Mesendoderm (in vitro differentiated cells): ENCODE measurements at regions not wholly inside any gene's neighbourhood (a gene's known extent, or its start where the extent isn't known, plus 50 kb on each side); places are given as distances from the start of the nearest gene placed in this dataset.

Source experiments
- DNase-seq: peaks from one replicate; pipeline ENCODE4 v3.0.0; 2013
- H2AK5ac ChIP-seq: 2 replicates; pipeline ENCODE4 v1.6.1; 2013; ENCODE audit warnings: low read length, inconsistent platforms
- H2BK120ac ChIP-seq: 2 replicates; pipeline ENCODE4 v1.6.1; 2013; ENCODE audit warnings: low read depth, mild to moderate bottlenecking, low read length, moderate library complexity, mixed read lengths
- H2BK15ac ChIP-seq: replicated peaks from 2 replicates; pipeline ENCODE4 v1.6.1; 2013; ENCODE audit warnings: low read depth, mild to moderate bottlenecking, moderate library complexity
- H2BK5ac ChIP-seq: 2 replicates; pipeline ENCODE4 v1.6.1; 2013; ENCODE audit warnings: low read length, inconsistent platforms
- H3K18ac ChIP-seq: 2 replicates; pipeline ENCODE4 v1.6.1; 2013; ENCODE audit warnings: mild to moderate bottlenecking, low read length, mixed read lengths
- H3K23ac ChIP-seq: one replicate; pipeline ENCODE4 v1.6.1; 2013; ENCODE audit warnings: low read length
- H3K27ac ChIP-seq: 2 replicates; pipeline ENCODE4 v1.5.1; 2013; ENCODE audit warnings: low read depth, mild to moderate bottlenecking, inconsistent platforms, low read length, moderate library complexity
- H3K27me3 ChIP-seq: 2 replicates; pipeline ENCODE4 v1.6.1; 2013; ENCODE audit warnings: low read length, control low read depth, mild to moderate bottlenecking, inconsistent platforms; ENCODE audit not compliant: insufficient read depth, poor library complexity
- H3K36me3 ChIP-seq: 2 replicates; pipeline ENCODE4 v1.6.1; 2013; ENCODE audit warnings: low read length, inconsistent platforms; ENCODE audit not compliant: control insufficient read depth, insufficient read depth
- H3K4ac ChIP-seq: one replicate; pipeline ENCODE4 v1.6.1; 2013; ENCODE audit warnings: low read depth, mild to moderate bottlenecking, low read length, moderate library complexity
- H3K4me1 ChIP-seq: 2 replicates; pipeline ENCODE4 v1.6.1; 2013; ENCODE audit warnings: low read depth, low read length, inconsistent platforms; ENCODE audit not compliant: control insufficient read depth
- H3K4me2 ChIP-seq: 2 replicates; pipeline ENCODE4 v1.6.1; 2013; ENCODE audit warnings: low read length
- H3K4me3 ChIP-seq: 2 replicates; pipeline ENCODE4 v1.5.1; 2013; ENCODE audit warnings: mild to moderate bottlenecking, low read length
- H3K56ac ChIP-seq: one replicate; pipeline ENCODE4 v1.6.1; 2013; ENCODE audit warnings: low read length
- H3K79me1 ChIP-seq: 2 replicates; pipeline ENCODE4 v1.6.1; 2013; ENCODE audit warnings: low read length, inconsistent platforms
- H3K79me2 ChIP-seq: 2 replicates; pipeline ENCODE4 v1.6.1; 2013; ENCODE audit warnings: mild to moderate bottlenecking, low read length; ENCODE audit not compliant: control insufficient read depth, insufficient read depth
- H3K9ac ChIP-seq: 2 replicates; pipeline ENCODE4 v1.6.1; 2013; ENCODE audit warnings: low read length, inconsistent platforms
- H4K5ac ChIP-seq: one replicate; pipeline ENCODE4 v1.6.1; 2013; ENCODE audit warnings: low read length
- H4K8ac ChIP-seq: one replicate; pipeline ENCODE4 v1.6.1; 2013; ENCODE audit warnings: low read depth, mild to moderate bottlenecking, control low read depth, low read length, moderate library complexity
- WGBS: extraction: QIAGEN DNeasy Blood & Tissue Kit; methylation state at CpG from one replicate; pipeline ENCODE4 v1.1.7; 2013; ENCODE audit warnings: low lambda C conversion rate, missing lambda C conversion rate; ENCODE audit not compliant: insufficient coverage; ENCODE audit errors: extremely low coverage; 5-methylcytosine and 5-hydroxymethylcytosine counted together

DNA sequence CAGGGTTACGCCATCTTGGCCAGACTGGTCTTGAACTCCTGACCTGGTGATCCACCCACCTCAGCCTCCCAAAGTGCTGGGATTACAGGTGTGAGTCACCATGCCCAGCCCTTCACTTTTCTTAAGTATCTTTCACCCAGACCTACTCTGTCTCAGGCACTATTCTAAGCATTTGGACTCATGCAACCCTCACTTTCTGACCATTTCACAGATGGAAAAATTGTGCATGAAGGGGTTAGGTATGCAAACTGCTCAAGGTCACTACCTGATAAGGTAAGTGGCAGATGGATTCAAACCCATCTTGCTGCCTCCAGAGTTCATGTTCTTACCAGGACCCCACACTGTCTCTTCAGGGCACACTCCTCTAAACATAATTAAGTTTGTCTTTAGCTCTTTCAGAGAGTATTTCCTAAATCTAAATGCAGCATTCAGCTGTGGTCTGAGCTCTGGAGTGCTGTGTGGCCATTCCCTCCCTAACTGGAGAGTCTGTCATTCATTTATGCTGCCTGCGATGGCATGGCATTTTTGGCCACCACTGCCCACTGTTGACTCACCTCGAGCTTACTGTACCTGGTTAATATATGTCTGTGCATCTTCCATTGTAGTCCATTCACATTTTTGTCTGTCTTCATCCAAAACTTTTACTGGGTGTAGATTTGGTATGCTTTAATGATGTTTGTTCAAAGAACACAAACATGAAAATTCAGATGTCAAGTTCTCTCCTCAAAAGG lies 88.4 kb downstream of the CCDC71L start:
- H3K4me3 ChIP-seq: no peak overlapping the region
- no peaks in the 10 kb centered on the region for H3K36me3 ChIP-seq
- no peak overlapping the region for H4K5ac ChIP-seq
- no peak overlapping the region for H3K56ac ChIP-seq
- no peak overlapping the region for H2BK5ac ChIP-seq
- peaks cover 7% of the 10 kb centered on the region for H3K4me1 ChIP-seq
- H3K27me3 ChIP-seq: no peaks in the 10 kb centered on the region
- no peak overlapping the region for H2BK15ac ChIP-seq
- no peak overlapping the region for H3K23ac ChIP-seq
- H3K4me2 ChIP-seq: no peak overlapping the region
- no peak overlapping the region for H3K18ac ChIP-seq
- DNase-seq: no peak
- H2AK5ac ChIP-seq: no peak overlapping the region
- H2BK120ac ChIP-seq: no peak overlapping the region
- H3K27ac ChIP-seq: no peak overlapping the region
- H4K8ac ChIP-seq: no peak overlapping the region
- H3K79me1 ChIP-seq: no peaks in the 10 kb centered on the region
- H3K4ac ChIP-seq: no peak overlapping the region
- WGBS: no CpG with 5 or more reads among the region's 3 CpGs
- no peak overlapping the region for H3K9ac ChIP-seq
- no peaks in the 10 kb centered on the region for H3K79me2 ChIP-seq

DNA sequence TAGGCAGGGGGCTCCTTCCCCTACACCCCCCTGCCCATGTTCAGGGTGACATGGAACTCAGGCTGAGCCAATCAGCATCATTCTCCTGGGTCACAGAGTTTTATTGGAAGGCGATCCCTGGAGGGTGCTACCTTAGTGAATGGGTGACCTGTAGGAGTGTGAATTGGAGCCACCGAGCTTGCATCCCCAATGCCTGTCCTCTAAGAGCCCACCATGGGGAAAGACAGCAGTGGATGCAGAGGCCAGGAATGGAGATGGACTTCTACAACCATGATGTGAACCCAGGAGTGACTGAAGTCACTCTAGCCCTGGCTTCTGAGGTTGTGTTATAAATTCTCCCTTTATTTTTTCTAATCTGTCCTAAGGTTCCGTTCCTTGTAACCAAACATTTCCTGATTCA lies 89.4 kb downstream of the CCDC71L start:
- no peak overlapping the region for H3K23ac ChIP-seq
- H3K27ac ChIP-seq: no peak overlapping the region
- H2BK15ac ChIP-seq: no peak overlapping the region
- no peaks in the 10 kb centered on the region for H3K27me3 ChIP-seq
- H3K4me1 ChIP-seq: peaks cover 7% of the 10 kb centered on the region
- no peak overlapping the region for H3K18ac ChIP-seq
- H3K79me1 ChIP-seq: no peaks in the 10 kb centered on the region
- DNase-seq: no peak
- no peak overlapping the region for H3K4ac ChIP-seq
- H2BK120ac ChIP-seq: no peak overlapping the region
- no peaks in the 10 kb centered on the region for H3K36me3 ChIP-seq
- H3K79me2 ChIP-seq: no peaks in the 10 kb centered on the region
- H2BK5ac ChIP-seq: no peak overlapping the region
- H2AK5ac ChIP-seq: no peak overlapping the region
- H3K9ac ChIP-seq: no peak overlapping the region
- WGBS: no CpG with 5 or more reads among the region's 3 CpGs
- H3K56ac ChIP-seq: no peak overlapping the region
- H4K8ac ChIP-seq: no peak overlapping the region
- H3K4me2 ChIP-seq: no peak overlapping the region
- no peak overlapping the region for H3K4me3 ChIP-seq
- no peak overlapping the region for H4K5ac ChIP-seq

DNA sequence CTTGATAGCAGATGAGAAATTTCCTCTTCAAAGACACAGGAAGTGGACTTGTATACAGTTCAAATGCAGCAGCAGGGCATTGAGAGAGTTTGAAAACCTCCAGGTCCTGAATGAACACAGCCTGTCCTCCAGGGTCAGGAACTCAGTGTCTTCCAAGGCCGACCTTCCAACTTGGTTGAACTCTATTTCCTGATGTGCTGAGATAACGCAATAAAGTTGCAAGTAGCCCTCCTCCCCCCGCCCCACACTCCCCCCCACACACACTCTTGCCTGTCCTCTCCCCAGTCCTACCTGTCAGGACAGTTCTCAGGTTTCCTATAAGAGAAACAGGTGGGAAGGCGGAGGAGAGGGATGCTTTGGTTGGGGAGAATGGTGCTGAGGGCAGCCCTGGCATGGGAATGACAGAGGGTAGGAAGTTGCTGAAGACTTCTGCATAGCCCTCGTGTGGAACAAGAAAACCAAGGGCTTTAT lies 90.0 kb downstream of the CCDC71L start:
- Histone ChIP-seq H3K18ac (no peak overlapping the region), H2BK120ac (no peak overlapping the region), H3K79me2 (no peaks in the 10 kb centered on the region), H2AK5ac (no peak overlapping the region), H3K4me3 (no peak overlapping the region), H3K27ac (no peak overlapping the region), H2BK15ac (no peak overlapping the region), H3K23ac (no peak overlapping the region), H3K4me2 (no peak overlapping the region), H3K4ac (no peak overlapping the region), H4K8ac (no peak overlapping the region), H3K9ac (no peak overlapping the region), H3K36me3 (no peaks in the 10 kb centered on the region), H3K79me1 (no peaks in the 10 kb centered on the region), H3K4me1 (peaks cover 7% of the 10 kb centered on the region), H3K56ac (no peak overlapping the region), H3K27me3 (no peaks in the 10 kb centered on the region), H2BK5ac (no peak overlapping the region), H4K5ac (no peak overlapping the region)
- WGBS: no CpG with 5 or more reads among the region's 5 CpGs
- DNase-seq: no peak

DNA sequence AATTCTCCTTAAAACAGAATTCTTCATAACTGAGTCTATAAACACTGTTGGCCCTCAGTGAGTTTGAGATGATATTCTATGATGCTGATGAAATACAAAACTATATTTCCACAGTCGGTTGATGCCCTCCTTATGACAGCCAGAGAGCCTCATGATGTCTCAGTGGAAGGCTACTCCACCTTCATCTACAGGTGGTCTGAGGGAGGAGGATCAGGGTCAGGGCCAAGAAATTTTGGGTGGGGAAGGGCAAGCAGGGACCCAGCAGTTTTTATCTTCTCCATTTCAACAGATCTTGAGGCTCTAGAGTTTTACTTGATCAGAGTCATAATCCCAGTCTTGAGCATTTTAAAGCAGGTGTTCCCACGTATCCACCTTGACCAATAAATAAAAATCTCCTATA lies 90.8 kb downstream of the CCDC71L start:
- DNase-seq: no peak
- Histone ChIP-seq H3K4me2 (no peak overlapping the region), H3K56ac (no peak overlapping the region), H3K4me3 (no peak overlapping the region), H3K27ac (no peak overlapping the region), H3K36me3 (no peaks in the 10 kb centered on the region), H2BK5ac (no peak overlapping the region), H3K23ac (no peak overlapping the region), H4K5ac (no peak overlapping the region), H4K8ac (no peak overlapping the region), H3K27me3 (no peaks in the 10 kb centered on the region), H3K4me1 (peaks cover 7% of the 10 kb centered on the region), H3K79me2 (no peaks in the 10 kb centered on the region), H3K4ac (peak overlapping the region; percentile 43), H3K79me1 (no peaks in the 10 kb centered on the region), H3K18ac (no peak overlapping the region), H2BK15ac (no peak overlapping the region), H2AK5ac (no peak overlapping the region), H3K9ac (no peak overlapping the region), H2BK120ac (no peak overlapping the region)
- no CpG with 5 or more reads among the region's 2 CpGs for WGBS

DNA sequence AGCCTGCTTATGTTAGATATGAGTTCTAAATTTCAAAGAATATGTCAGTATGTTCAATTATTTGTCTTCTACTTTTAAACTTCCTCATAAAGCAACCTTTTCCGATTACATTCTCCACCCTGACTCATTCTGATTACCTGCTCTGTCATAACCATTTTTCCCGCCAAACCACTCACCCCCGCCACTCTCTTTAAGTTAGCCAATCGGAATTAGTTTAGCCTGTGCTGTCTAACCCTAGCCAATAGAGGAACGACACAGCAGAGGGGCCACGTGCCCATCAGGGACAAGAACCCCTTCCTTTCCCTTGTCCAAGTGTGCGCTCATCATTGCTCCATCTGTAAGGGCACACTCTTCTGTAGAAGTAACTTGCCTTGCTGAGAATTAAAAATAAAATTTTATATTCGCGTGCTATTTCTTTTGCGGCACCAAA lies 91.4 kb downstream of the CCDC71L start:
- Histone ChIP-seq H2BK5ac (peak overlapping the region; percentile 81), H3K23ac (no peak overlapping the region), H3K27ac (peak overlapping the region; percentile 87), H3K27me3 (no peaks in the 10 kb centered on the region), H3K56ac (no peak overlapping the region), H3K79me2 (no peaks in the 10 kb centered on the region), H4K5ac (no peak overlapping the region), H3K4ac (peak overlapping the region; percentile 71), H4K8ac (no peak overlapping the region), H3K4me3 (no peak overlapping the region), H2BK120ac (peak overlapping the region; percentile 93), H2BK15ac (no peak overlapping the region), H3K4me2 (no peak overlapping the region), H3K36me3 (no peaks in the 10 kb centered on the region), H3K4me1 (peaks cover 7% of the 10 kb centered on the region), H3K9ac (no peak overlapping the region), H2AK5ac (no peak overlapping the region), H3K18ac (peak overlapping the region; percentile 43), H3K79me1 (no peaks in the 10 kb centered on the region)
- DNase-seq: no peak
- no CpG with 5 or more reads among the region's 10 CpGs for WGBS
